HEK293 (cell line): ENCODE measurements at regions not wholly inside any gene's neighbourhood (a gene's known extent, or its start where the extent isn't known, plus 50 kb on each side); places are given as distances from the start of the nearest gene placed in this dataset.

Experiments
- CTCF ChIA-PET: fragments of 350-600 bp; formaldehyde crosslinking; extraction: SDS; loops from one replicate; lab custom pipeline; 2021; ENCODE audit warnings: antibody characterized with exemption; lab: Yijun Ruan, JAX
- POLR2A ChIA-PET: fragments of 300-600 bp; formaldehyde crosslinking; extraction: SDS; loops from one replicate; lab custom pipeline; 2020; ENCODE audit warnings: antibody characterized with exemption, inconsistent platforms; lab: Yijun Ruan, JAX
- H3K27ac ChIP-seq: fragments of 200-500 bp; sonication (Bioruptor generic); 2 replicates; pipeline ENCODE4 v1.5.1; 2014; ENCODE audit warnings: low read depth, low read length, control low read depth, inconsistent platforms; ENCODE audit errors: extremely low read depth
- H3K36me3 ChIP-seq, 2 experiments: fragments of 200-500 bp in 1 of 2; sonication (Bioruptor generic) in 1 of 2; 1 replicate in 1 of 2; 2 replicates in 1 of 2; pipeline ENCODE4 v1.5.1; 2014 to 2017; ENCODE audit warnings: inconsistent platforms in 2 of 2, low read length in 2 of 2; ENCODE audit not compliant: control insufficient read depth in 2 of 2, insufficient read depth in 1 of 2
- H3K4me1 ChIP-seq: fragments of 200-500 bp; sonication (Bioruptor generic); 2 replicates; pipeline ENCODE4 v1.5.1; 2014; ENCODE audit warnings: mild to moderate bottlenecking, low read length, inconsistent platforms; ENCODE audit not compliant: control insufficient read depth, insufficient read depth
- H3K4me3 ChIP-seq: 2 replicates; pipeline ENCODE4 v1.5.1; 2011; ENCODE audit warnings: low read depth, mild to moderate bottlenecking, control low read depth, low read length, moderate library complexity
- H3K9me3 ChIP-seq: fragments of 200-500 bp; sonication (Bioruptor generic); 2 replicates; pipeline ENCODE4 v1.5.1; 2014; ENCODE audit warnings: low read depth, low read length, inconsistent platforms; ENCODE audit not compliant: control insufficient read depth, insufficient read depth
- BCL6B ChIP-seq: fragments of 450-650 bp; formaldehyde crosslinking; IDR thresholded peaks from 2 replicates; pipeline ENCODE4 v1.5.1; 2017; ENCODE audit warnings: missing biosample characterization, missing genetic modification characterization
- EGR2 ChIP-seq: fragments of 450-650 bp; formaldehyde crosslinking; IDR thresholded peaks from 2 replicates; pipeline ENCODE4 v1.5.1; 2016; ENCODE audit warnings: low read depth, missing biosample characterization, missing genetic modification characterization
- GLIS1 ChIP-seq: fragments of 450-650 bp; formaldehyde crosslinking; IDR thresholded peaks from 2 replicates; pipeline ENCODE4 v1.5.1; 2016; ENCODE audit warnings: missing biosample characterization, missing genetic modification characterization
- HOXA7 ChIP-seq: sonication (generic); formaldehyde crosslinking; IDR thresholded peaks from 2 replicates; pipeline ENCODE4 v1.8.1; 2022; ENCODE audit warnings: missing genetic modification reagents, borderline replicate concordance
- HOXC10 ChIP-seq: sonication (generic); formaldehyde crosslinking; IDR thresholded peaks from 2 replicates; pipeline ENCODE4 v1.8.1; 2023; ENCODE audit warnings: mild to moderate bottlenecking, missing genetic modification reagents
- MEIS1 ChIP-seq: sonication (generic); formaldehyde crosslinking; IDR thresholded peaks from 2 replicates; pipeline ENCODE4 v1.8.1; 2022; ENCODE audit warnings: missing genetic modification reagents, mild to moderate bottlenecking, borderline replicate concordance
- OVOL3 ChIP-seq: fragments of 450-650 bp; formaldehyde crosslinking; IDR thresholded peaks from 2 replicates; pipeline ENCODE4 v1.5.1; 2016; ENCODE audit warnings: missing biosample characterization, missing genetic modification characterization
- RBAK ChIP-seq: fragments of 450-650 bp; formaldehyde crosslinking; IDR thresholded peaks from 2 replicates; pipeline ENCODE4 v1.5.1; 2016; ENCODE audit warnings: missing biosample characterization, missing genetic modification characterization
- SP2 ChIP-seq: fragments of 450-650 bp; formaldehyde crosslinking; IDR thresholded peaks from 2 replicates; pipeline ENCODE4 v1.5.1; 2016; ENCODE audit warnings: missing biosample characterization, missing genetic modification characterization
- YY2 ChIP-seq: fragments of 450-650 bp; formaldehyde crosslinking; IDR thresholded peaks from 2 replicates; pipeline ENCODE4 v1.5.1; 2016; ENCODE audit warnings: missing biosample characterization, missing genetic modification characterization
- ZBTB1 ChIP-seq: fragments of 450-650 bp; formaldehyde crosslinking; IDR thresholded peaks from 2 replicates; pipeline ENCODE4 v1.5.1; 2016; ENCODE audit warnings: missing biosample characterization, missing genetic modification characterization
- ZBTB8A ChIP-seq: fragments of 450-650 bp; formaldehyde crosslinking; IDR thresholded peaks from 2 replicates; pipeline ENCODE4 v1.5.1; 2016; ENCODE audit warnings: missing biosample characterization, missing genetic modification characterization
- ZNF132 ChIP-seq: fragments of 450-650 bp; formaldehyde crosslinking; IDR thresholded peaks from 2 replicates; pipeline ENCODE4 v1.5.1; 2017; ENCODE audit warnings: missing biosample characterization, missing genetic modification characterization, borderline replicate concordance
- ZNF146 ChIP-seq: fragments of 450-650 bp; formaldehyde crosslinking; IDR thresholded peaks from 2 replicates; pipeline ENCODE4 v1.5.1; 2016; ENCODE audit warnings: missing biosample characterization, missing genetic modification characterization
- ZNF148 ChIP-seq: fragments of 450-650 bp; formaldehyde crosslinking; IDR thresholded peaks from 2 replicates; pipeline ENCODE4 v1.5.0; 2017; ENCODE audit warnings: missing biosample characterization, missing genetic modification characterization, borderline replicate concordance
- ZNF184 ChIP-seq: fragments of 450-650 bp; IDR thresholded peaks from 2 replicates; pipeline ENCODE4 v1.5.1; 2018; ENCODE audit warnings: missing biosample characterization, mild to moderate bottlenecking, missing genetic modification characterization
- ZNF311 ChIP-seq: fragments of 450-650 bp; formaldehyde crosslinking; IDR thresholded peaks from 2 replicates; pipeline ENCODE4 v1.5.1; 2017; ENCODE audit warnings: missing biosample characterization, missing genetic modification characterization, borderline replicate concordance
- ZNF335 ChIP-seq: fragments of 450-650 bp; formaldehyde crosslinking; conservative IDR thresholded peaks from 2 replicates; pipeline ENCODE4 v1.5.1; 2016; ENCODE audit warnings: missing biosample characterization, missing genetic modification characterization
- ZNF530 ChIP-seq: fragments of 450-650 bp; formaldehyde crosslinking; IDR thresholded peaks from 2 replicates; pipeline ENCODE4 v1.5.1; 2016; ENCODE audit warnings: low read depth, missing biosample characterization, missing genetic modification characterization
- ZNF544 ChIP-seq: fragments of 450-650 bp; formaldehyde crosslinking; IDR thresholded peaks from 2 replicates; pipeline ENCODE4 v1.5.0; 2017; ENCODE audit warnings: missing biosample characterization, missing genetic modification characterization
- ZNF585B ChIP-seq: fragments of 450-650 bp; formaldehyde crosslinking; IDR thresholded peaks from 2 replicates; pipeline ENCODE4 v1.5.1; 2016; ENCODE audit warnings: missing biosample characterization, missing genetic modification characterization
- ZNF645 ChIP-seq: fragments of 450-650 bp; formaldehyde crosslinking; IDR thresholded peaks from 2 replicates; pipeline ENCODE4; 2016; ENCODE audit warnings: missing biosample characterization, missing genetic modification characterization
- TF ChIP-seq, protein P1 (sequence below): fragments of 450-650 bp; IDR thresholded peaks from 2 replicates; pipeline ENCODE4 v1.5.1; 2018; ENCODE audit warnings: missing biosample characterization, mild to moderate bottlenecking, missing genetic modification characterization
- TF ChIP-seq, protein P2 (sequence below): fragments of 450-650 bp; formaldehyde crosslinking; IDR thresholded peaks from 2 replicates; pipeline ENCODE4 v1.5.1; 2016; ENCODE audit warnings: missing biosample characterization, missing genetic modification characterization

DNA sequence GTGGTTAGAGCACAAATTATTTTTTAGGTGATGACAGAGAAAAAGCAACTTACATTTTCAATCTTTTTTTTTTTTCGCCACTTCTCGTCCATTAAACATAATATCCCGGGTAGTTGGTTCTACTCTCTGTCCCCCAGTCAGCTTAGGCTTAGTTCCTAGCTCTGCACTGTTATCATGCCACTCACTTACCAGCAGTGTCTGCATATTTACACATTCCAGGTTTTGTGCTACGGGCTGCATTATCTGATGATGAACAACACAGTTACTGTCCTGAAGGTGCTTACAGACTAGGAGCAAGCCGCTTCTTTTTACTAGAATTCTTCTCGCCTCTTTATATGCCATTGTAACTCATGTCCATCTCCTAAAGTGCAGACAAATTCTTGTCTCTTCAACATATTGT is 121.8 kb upstream of the NPVF start:
- Histone ChIP-seq H3K9me3 (no peaks in the 10 kb centered on the region), H3K27ac (no peak overlapping the region), H3K4me3 (no peak overlapping the region), H3K36me3 (no peaks in the 10 kb centered on the region), H3K4me1 (no peaks in the 10 kb centered on the region)
- CTCF ChIA-PET = interaction anchor here (0.8 kb wide), 1 partner anchor 25 kb away, joined by 4 read pairs; no protein-coding TSS in a partner anchor
- POLR2A ChIA-PET = no interaction called here
- TF ChIP-seq MEIS1 (CRISPR knock-in tag) (no peak), YY2 (no peak), SP2 (no peak), RBAK (no peak), ZNF585B (tag by site-specific recombination) (no peak), ZNF530 (no peak)
- TF ChIP-seq, protein P1, sequence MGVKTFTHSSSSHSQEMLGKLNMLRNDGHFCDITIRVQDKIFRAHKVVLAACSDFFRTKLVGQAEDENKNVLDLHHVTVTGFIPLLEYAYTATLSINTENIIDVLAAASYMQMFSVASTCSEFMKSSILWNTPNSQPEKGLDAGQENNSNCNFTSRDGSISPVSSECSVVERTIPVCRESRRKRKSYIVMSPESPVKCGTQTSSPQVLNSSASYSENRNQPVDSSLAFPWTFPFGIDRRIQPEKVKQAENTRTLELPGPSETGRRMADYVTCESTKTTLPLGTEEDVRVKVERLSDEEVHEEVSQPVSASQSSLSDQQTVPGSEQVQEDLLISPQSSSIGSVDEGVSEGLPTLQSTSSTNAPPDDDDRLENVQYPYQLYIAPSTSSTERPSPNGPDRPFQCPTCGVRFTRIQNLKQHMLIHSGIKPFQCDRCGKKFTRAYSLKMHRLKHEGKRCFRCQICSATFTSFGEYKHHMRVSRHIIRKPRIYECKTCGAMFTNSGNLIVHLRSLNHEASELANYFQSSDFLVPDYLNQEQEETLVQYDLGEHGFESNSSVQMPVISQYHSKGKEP (tag by site-specific recombination) = no peak
- TF ChIP-seq, protein P2, sequence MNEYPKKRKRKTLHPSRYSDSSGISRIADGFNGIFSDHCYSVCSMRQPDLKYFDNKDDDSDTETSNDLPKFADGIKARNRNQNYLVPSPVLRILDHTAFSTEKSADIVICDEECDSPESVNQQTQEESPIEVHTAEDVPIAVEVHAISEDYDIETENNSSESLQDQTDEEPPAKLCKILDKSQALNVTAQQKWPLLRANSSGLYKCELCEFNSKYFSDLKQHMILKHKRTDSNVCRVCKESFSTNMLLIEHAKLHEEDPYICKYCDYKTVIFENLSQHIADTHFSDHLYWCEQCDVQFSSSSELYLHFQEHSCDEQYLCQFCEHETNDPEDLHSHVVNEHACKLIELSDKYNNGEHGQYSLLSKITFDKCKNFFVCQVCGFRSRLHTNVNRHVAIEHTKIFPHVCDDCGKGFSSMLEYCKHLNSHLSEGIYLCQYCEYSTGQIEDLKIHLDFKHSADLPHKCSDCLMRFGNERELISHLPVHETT (tag by site-specific recombination) = no peak

DNA sequence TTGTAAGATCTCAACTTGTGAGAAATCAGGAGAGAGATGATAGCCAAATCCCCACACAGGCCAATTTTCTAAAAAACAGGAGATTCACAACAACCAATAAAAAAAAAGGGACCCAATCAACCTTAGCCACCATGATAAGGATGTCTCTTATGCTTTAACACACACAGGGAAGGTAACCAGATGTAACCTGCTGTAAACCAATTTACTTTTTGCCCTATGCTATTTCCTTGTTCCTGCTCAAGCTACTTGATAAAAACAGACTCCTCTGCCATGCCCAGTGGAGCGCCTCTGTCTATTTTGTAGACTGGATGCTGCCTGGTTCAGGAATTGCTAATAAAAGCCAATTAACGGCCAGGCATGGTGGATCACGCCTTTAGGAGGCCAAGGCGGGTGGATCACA is 123.5 kb upstream of the NPVF start:
- no peaks in the 10 kb centered on the region for H3K9me3 ChIP-seq
- no peaks in the 10 kb centered on the region for H3K36me3 ChIP-seq
- no peak overlapping the region for H3K27ac ChIP-seq
- H3K4me3 ChIP-seq = no peak overlapping the region
- no peak for TF ChIP-seq ZBTB1 (tag by site-specific recombination)
- no peak for TF ChIP-seq ZNF645 (tag by site-specific recombination)
- POLR2A ChIA-PET = no interaction called here
- CTCF ChIA-PET = no interaction called here
- H3K4me1 ChIP-seq = no peaks in the 10 kb centered on the region

GRCh38 chr7:25353196-25353595 is 124.9 kb upstream of the NPVF start:
- Histone ChIP-seq H3K9me3 (no peaks in the 10 kb centered on the region), H3K36me3 (no peaks in the 10 kb centered on the region), H3K4me1 (no peaks in the 10 kb centered on the region), H3K27ac (no peak overlapping the region), H3K4me3 (no peak overlapping the region)
- TF ChIP-seq EGR2 (tag by site-specific recombination) (no peak), BCL6B (tag by site-specific recombination) (no peak), ZNF544 (tag by site-specific recombination) (no peak), ZNF311 (tag by site-specific recombination) (no peak), ZNF335 (tag by site-specific recombination) (no peak), ZNF146 (tag by site-specific recombination) (no peak), ZNF148 (tag by site-specific recombination) (no peak), OVOL3 (tag by site-specific recombination) (no peak), HOXC10 (no peak), ZBTB8A (tag by site-specific recombination) (no peak), ZNF132 (no peak), ZNF184 (tag by site-specific recombination) (no peak), GLIS1 (tag by site-specific recombination) (no peak), HOXA7 (CRISPR knock-in tag) (no peak)
- CTCF ChIA-PET = no interaction called here
- POLR2A ChIA-PET = no interaction called here
